Posterior cingulate gyrus (tissue), 11 donors: ENCODE measurements at regions not wholly inside any gene's neighbourhood (a gene's known extent, or its start where the extent isn't known, plus 50 kb on each side); places are given as distances from the start of the nearest gene placed in this dataset.
"Not testable (repeated sequence)": the region's sequence is repeated elsewhere in the genome, so short reads cannot be mapped to it uniquely, and the experiment has no call there.

Experiments
- DNase-seq, 10 donors: peaks; one replicate each; pipeline versions ENCODE4 v3.0.0 to v3.0.0-alpha.2; 2020 to 2021; ENCODE audit warnings: mixed read lengths in 3 of 10
- intact Hi-C: fragments of 100-400 bp; cut with DNase I; formaldehyde crosslinking; loops from one replicate; pipeline ENCODE4 v1.15.1; 2023

DNA sequence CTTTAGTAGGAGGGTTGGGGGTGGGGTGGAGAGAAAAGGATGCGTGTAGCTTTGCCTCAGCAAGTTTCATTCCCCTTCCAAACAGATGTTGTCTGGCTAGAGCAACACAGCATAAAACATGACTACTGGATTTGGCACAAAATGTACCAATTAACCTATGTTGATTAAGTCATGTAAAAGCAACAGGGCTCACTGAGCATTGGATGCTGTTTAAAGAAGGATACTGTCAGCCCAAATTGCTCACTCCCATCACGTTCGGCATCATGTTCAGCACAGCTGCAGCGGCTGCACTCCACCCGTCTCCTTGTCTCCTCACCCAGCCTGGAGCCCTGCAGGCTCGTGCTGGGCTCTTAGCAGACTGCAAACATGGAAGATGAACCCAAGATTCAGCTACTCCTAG, 77.5 kb downstream of the DLEU7 start:
- intact Hi-C loops: no loop called here
- peak in 6 of 10 donors; percentile 15 to 92 (median 36) for DNase-seq

GRCh38 chr13:50766695-50767094, 76.8 kb downstream of the DLEU7 start:
- DNase-seq: no peak
- intact Hi-C loops: no loop called here

DNA sequence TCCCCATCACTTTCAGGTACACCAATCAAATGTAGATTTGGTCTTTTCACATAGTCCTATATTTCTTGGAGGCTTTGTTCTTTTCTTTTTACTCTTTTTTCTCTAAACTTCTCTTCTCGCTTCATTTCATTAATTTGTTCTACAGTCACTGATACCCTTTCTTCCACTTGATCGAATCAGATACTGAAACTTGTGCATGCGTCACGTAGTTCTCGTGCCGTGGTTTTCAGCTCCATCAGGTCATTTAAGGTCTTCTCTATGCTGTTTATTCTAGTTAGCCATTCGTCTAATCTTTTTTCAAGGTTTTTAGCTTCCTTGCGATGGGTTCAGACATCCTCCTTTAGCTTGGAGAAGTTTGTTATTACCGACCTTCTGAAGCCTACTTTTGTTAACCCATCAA, 70.6 kb downstream of the DLEU7 start:
- intact Hi-C loops, DNase-seq: not testable (repeated sequence)
